ENCODE measurements at regions not wholly inside any gene's neighbourhood (a gene's known extent, or its start where the extent isn't known, plus 50 kb on each side); places are given as distances from the start of the nearest gene placed in this dataset.

DNA sequence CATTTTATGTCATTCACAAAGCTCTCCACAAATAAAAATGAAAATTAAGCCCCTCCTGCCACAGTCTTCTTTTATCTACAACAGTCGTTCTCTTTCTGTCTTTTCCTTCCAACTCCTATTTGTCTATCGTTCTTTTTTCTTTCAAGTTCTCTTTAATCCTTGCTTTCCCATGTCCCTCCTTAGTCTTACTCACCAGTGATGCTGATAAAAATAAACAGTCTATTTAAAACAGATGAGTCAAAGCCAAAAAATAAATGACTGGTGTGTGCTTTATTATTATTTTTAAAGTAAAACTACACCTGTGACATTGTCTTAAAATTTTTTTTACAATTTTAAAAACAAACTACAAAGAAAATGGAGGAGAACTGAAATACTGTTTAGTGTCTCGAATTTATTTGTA is 137.1 kb upstream of the TMEM161B start:
- DNase-seq (ENCODE audit: extremely low read depth, insufficient read length) = no peak
- Histone ChIP-seq H3K36me3 (ENCODE audit: control insufficient read depth, insufficient read depth, low read length) (no peaks in the 10 kb centered on the region), H3K4me3 (replicated peaks; ENCODE audit: low read depth, low read length) (no peak overlapping the region), H3K27me3 (replicated peaks; ENCODE audit: control insufficient read depth, insufficient read depth, low read length) (no peaks in the 10 kb centered on the region)
- TF ChIP-seq, protein P1, sequence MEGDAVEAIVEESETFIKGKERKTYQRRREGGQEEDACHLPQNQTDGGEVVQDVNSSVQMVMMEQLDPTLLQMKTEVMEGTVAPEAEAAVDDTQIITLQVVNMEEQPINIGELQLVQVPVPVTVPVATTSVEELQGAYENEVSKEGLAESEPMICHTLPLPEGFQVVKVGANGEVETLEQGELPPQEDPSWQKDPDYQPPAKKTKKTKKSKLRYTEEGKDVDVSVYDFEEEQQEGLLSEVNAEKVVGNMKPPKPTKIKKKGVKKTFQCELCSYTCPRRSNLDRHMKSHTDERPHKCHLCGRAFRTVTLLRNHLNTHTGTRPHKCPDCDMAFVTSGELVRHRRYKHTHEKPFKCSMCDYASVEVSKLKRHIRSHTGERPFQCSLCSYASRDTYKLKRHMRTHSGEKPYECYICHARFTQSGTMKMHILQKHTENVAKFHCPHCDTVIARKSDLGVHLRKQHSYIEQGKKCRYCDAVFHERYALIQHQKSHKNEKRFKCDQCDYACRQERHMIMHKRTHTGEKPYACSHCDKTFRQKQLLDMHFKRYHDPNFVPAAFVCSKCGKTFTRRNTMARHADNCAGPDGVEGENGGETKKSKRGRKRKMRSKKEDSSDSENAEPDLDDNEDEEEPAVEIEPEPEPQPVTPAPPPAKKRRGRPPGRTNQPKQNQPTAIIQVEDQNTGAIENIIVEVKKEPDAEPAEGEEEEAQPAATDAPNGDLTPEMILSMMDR (IDR thresholded peaks at IDR 0.05; ENCODE audit: insufficient read depth, low read length, poor library complexity, severe bottlenecking) = no peak

DNA sequence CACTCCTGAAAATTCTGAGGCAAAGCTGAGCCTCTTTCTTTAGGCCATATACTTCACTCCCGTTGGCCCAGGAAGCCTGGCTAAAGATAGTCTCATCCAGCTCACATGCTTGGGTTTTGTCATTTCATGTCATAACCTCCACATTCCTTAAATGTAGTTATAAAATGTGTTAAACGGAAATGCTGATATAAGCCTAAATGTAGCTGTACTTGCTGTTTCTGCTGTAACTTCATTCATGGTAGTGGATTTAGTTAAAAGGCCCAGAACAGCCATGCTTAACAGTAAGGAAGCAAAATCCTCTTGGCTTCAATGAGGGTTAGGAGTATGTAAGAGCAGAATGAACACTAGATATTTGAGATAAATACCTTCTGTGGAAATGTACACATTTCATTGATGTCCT is 135.8 kb upstream of the TMEM161B start:
- Histone ChIP-seq H3K4me3 (replicated peaks; ENCODE audit: low read depth, low read length) (no peak overlapping the region), H3K36me3 (ENCODE audit: control insufficient read depth, insufficient read depth, low read length) (no peaks in the 10 kb centered on the region), H3K27me3 (replicated peaks; ENCODE audit: control insufficient read depth, insufficient read depth, low read length) (no peaks in the 10 kb centered on the region)
- no peak for DNase-seq (ENCODE audit: extremely low read depth, insufficient read length)
- TF ChIP-seq, protein P1 (IDR thresholded peaks at IDR 0.05; ENCODE audit: insufficient read depth, low read length, poor library complexity, severe bottlenecking) = no peak

DNA sequence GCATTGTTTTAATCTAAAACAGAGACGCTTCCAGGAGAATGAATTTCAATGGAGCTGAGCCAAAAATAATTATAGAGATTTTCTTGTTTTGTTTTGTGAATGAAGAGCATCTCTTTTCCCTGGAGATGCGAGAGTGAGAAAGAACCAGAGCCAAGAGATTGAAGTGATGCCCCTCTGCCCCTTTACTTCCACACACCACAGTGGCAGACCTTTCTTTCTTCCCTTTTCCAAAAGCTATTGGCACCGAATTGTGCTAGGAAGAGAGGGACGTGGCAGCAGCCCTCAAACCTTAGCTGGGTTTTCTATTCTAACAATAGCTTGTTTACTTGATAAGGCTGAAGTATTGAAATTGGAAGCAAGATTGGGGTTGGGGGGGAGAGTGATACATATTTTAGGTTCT is 133.0 kb upstream of the TMEM161B start:
- DNase-seq (ENCODE audit: extremely low read depth, insufficient read length) = no peak
- no peaks in the 10 kb centered on the region for H3K36me3 ChIP-seq (ENCODE audit: control insufficient read depth, insufficient read depth, low read length)
- no peak overlapping the region for H3K4me3 ChIP-seq (replicated peaks; ENCODE audit: low read depth, low read length)
- H3K27me3 ChIP-seq (replicated peaks; ENCODE audit: control insufficient read depth, insufficient read depth, low read length) = no peaks in the 10 kb centered on the region
- TF ChIP-seq, protein P1 (IDR thresholded peaks at IDR 0.05; ENCODE audit: insufficient read depth, low read length, poor library complexity, severe bottlenecking) = no peak

DNA sequence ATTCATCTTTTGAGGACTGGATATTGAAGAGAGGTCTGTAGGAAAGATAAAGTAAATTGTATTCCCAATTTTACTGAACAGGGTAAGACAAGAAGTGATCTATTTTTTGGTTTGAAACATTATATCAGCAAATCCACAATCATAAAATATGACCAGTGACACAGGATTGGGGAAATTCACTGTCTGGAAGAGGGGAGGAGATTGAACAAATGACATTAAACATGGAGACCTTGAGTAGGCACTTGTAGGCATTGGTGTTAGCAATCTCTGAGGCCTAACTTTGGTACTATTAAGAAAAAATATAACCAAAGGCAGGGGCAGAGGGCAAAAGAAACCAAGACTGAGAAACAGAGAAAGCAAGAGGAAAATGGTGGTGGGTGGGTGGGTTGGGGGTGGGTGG is 132.6 kb upstream of the TMEM161B start:
- H3K36me3 ChIP-seq (ENCODE audit: control insufficient read depth, insufficient read depth, low read length) = no peaks in the 10 kb centered on the region
- TF ChIP-seq, protein P1 (IDR thresholded peaks at IDR 0.05; ENCODE audit: insufficient read depth, low read length, poor library complexity, severe bottlenecking) = no peak
- DNase-seq (ENCODE audit: extremely low read depth, insufficient read length) = no peak

DNA sequence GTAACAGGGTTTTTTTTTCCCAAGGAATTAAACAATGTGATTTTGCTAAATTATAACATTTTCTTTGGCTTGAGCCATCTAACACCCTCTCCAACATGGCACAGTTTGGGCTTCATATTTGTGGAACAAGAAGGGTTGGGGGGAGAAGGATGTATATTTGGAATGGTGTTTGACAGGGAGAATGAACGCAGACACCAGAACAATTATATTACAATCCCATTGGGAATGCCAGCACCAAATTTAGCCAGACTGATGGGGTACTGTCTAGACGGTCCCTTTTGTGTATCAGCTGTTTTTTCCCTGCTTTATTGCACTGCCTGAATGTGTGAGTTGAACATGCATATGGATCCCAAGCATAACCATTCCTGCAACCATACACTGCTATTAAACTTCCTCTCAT is 130.9 kb upstream of the TMEM161B start:
- TF ChIP-seq, protein P1 (IDR thresholded peaks at IDR 0.05; ENCODE audit: insufficient read depth, low read length, poor library complexity, severe bottlenecking) = no peak
- no peaks in the 10 kb centered on the region for H3K36me3 ChIP-seq (ENCODE audit: control insufficient read depth, insufficient read depth, low read length)
- DNase-seq (ENCODE audit: extremely low read depth, insufficient read length) = no peak
- H3K27me3 ChIP-seq (replicated peaks; ENCODE audit: control insufficient read depth, insufficient read depth, low read length) = no peaks in the 10 kb centered on the region
- H3K4me3 ChIP-seq (replicated peaks; ENCODE audit: low read depth, low read length) = no peak overlapping the region

More for the DNA sequence above, 132.6 kb upstream of the TMEM161B start:
- H3K27me3 ChIP-seq (replicated peaks; ENCODE audit: control insufficient read depth, insufficient read depth, low read length) = no peaks in the 10 kb centered on the region
- no peak overlapping the region for H3K4me3 ChIP-seq (replicated peaks; ENCODE audit: low read depth, low read length)

DNA sequence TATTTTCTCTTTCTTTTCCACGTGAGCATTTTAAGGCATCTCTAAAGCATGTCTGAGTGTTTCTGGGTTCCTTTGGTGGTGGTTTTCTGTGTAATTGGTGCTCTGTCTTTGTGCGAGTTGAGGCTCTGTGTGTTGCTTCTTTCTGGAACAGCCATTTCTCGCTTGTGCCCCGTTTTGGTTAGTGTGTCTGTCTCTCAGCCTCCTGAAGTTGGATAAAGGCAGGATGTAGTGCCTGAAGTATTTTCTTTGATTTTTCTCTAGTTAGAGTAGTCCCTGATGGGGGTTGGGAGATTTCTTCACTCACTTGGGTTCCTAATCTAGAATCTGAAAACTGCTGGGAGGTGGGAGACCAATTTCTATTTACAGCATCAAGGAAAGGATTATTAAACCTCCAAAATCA is 129.7 kb upstream of the TMEM161B start:
- TF ChIP-seq, protein P1 (IDR thresholded peaks at IDR 0.05; ENCODE audit: insufficient read depth, low read length, poor library complexity, severe bottlenecking) = no peak
- Histone ChIP-seq H3K36me3 (ENCODE audit: control insufficient read depth, insufficient read depth, low read length) (no peaks in the 10 kb centered on the region), H3K4me3 (replicated peaks; ENCODE audit: low read depth, low read length) (no peak overlapping the region), H3K27me3 (replicated peaks; ENCODE audit: control insufficient read depth, insufficient read depth, low read length) (no peaks in the 10 kb centered on the region)
- DNase-seq (ENCODE audit: extremely low read depth, insufficient read length) = no peak

Data from GM06990 (cell line).